ENCODE measurements at regions not wholly inside any gene's neighbourhood (a gene's known extent, or its start where the extent isn't known, plus 50 kb on each side); places are given as distances from the start of the nearest gene placed in this dataset.

- FAIRE-seq (no peak), DNase-seq (ENCODE audit: low spot score) (no peak)
Measured at GRCh38 chr7:125406111-125406510, 476.5 kb upstream of the POT1 start.

DNA sequence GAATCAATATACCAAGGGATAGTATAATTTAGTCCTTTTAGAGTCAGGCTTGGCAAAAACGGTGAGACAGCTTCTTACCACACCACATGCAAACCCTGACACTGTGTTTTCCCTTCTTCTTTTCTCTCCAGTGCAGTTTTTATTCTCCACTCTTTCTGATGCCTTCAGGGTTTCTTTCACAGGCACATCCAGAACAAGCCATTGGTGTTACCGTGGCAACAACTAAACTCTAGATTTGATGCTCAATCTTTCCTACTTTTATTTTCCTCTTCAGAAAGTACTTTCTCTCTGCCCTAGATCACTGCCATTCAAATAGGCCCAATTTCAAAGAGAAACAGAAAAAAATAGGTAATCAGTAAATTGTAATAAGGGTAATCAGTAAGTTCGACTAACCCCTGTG is 469.8 kb upstream of the POT1 start:
- DNase-seq (ENCODE audit: low spot score) = no peak
- FAIRE-seq = no peak

- no peak for DNase-seq (ENCODE audit: low spot score)
- no peak for FAIRE-seq
Measured at GRCh38 chr7:125396466-125397151, 467.0 kb upstream of the POT1 start.

DNA sequence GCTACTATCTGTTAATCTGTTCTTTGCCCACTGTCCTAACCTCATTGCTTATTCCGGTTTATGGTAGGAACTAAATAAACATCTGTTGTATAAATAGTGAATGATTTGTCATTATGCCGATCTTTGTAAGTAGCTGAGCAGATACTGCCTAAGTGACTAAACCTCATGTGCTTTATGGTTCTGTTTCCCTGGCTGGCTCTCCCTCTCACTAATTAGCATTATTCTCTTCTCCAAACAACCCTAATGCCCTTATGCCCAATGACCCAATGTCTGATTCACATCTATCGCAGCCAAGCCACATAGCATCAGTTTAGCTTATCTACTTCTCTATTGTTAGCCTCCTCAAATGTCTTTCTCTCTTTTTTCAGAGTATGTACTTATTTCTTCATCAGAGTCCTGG is 462.3 kb upstream of the POT1 start:
- DNase-seq (ENCODE audit: low spot score) (no peak), FAIRE-seq (no peak)

- no peak for DNase-seq (ENCODE audit: low spot score)
- FAIRE-seq = no peak
Measured at GRCh38 chr7:125390981-125391380, 461.4 kb upstream of the POT1 start.

- no peak for FAIRE-seq
- no peak for DNase-seq (ENCODE audit: low spot score)
Measured at GRCh38 chr7:125386211-125386610, 456.6 kb upstream of the POT1 start.

DNA sequence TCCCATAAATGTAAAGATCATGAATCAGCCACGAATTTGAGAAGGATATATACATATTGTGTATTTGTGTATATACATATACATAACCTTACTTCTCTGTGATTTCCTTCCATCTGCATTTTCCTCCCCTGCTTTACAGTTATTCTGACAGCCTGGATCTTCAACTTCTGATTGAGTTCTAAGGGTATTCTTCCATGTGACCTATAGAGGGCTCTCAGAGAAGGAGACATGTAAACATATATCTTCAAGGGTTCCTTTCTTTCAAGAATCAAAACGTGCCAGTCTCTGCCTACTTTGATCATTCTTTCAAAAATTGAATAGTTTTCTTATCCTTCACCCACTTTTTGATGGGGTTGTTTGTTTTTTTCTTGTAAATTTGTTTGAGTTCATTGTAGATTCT is 453.7 kb upstream of the POT1 start:
- no peak for DNase-seq (ENCODE audit: low spot score)

DNA sequence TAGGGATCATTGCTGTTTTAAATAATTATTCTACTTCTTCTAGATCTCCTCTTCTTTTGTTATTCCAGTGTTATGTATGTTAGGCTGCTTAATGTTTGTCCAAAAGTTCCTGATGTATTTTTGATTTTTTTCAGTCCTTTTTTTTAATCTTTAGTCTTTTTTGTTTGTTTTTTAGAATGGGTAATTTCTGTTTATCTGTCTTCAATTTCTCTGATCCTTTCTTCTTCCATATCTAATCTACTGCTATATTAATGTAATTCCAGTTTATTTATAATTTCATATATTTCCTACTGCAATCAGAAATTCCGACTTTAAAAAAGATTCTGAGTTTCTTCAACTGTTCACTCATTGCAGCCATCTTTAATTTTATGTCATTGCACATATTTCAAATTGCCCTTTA is 452.8 kb upstream of the POT1 start:
- FAIRE-seq = no peak

More for the DNA sequence above, 453.7 kb upstream of the POT1 start:
- no peak for FAIRE-seq

GRCh38 chr7:125375942-125376341 is 446.3 kb upstream of the POT1 start:
- no peak for FAIRE-seq

More for the DNA sequence above, 452.8 kb upstream of the POT1 start:
- DNase-seq (ENCODE audit: low spot score) = no peak

DNA sequence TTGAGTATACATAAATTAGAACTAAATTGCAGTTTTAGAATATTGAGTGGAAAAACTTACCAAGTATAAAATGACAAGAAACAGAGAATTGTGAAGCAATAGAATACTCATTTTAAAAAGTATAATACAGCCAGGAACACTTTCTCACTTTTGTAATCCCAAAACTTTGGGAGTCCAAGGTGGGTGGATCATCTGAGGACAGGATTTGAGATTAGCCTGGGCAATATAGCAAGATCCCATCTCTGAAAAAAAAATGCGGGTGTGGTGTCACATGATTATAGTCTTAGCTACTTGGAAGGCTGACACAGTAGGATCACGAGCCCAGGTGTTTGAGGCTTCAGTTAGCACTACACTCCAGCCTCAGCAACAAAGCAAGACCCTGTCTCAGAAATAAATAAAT is 440.9 kb upstream of the POT1 start:
- FAIRE-seq = no peak
- no peak for DNase-seq (ENCODE audit: low spot score)

More at GRCh38 chr7:125375942-125376341, 446.3 kb upstream of the POT1 start:
- DNase-seq (ENCODE audit: low spot score) = no peak

DNA sequence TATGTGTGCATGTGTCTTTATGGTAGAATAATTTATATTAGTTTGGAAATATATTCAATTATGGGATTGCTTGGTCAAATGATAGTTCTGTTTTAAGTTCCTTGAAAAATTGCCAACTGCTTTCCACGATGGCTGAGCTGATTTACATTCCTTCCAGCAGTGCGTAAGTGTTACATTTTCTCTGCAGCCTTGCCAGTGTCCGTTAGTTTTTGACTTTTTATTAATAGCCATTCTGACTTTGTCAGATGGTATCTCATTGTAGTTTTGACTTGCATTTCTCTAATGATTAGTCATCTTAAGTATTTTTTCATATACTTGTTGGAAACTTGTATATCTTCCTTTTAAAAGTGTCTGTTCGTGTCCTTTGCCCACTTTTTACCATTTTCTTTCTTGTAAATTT is 434.2 kb upstream of the POT1 start:
- DNase-seq (ENCODE audit: low spot score) = no peak
- FAIRE-seq = no peak

- DNase-seq (ENCODE audit: low spot score) (no peak), FAIRE-seq (no peak)
Measured at GRCh38 chr7:125358551-125359167, 429.0 kb upstream of the POT1 start.

DNA sequence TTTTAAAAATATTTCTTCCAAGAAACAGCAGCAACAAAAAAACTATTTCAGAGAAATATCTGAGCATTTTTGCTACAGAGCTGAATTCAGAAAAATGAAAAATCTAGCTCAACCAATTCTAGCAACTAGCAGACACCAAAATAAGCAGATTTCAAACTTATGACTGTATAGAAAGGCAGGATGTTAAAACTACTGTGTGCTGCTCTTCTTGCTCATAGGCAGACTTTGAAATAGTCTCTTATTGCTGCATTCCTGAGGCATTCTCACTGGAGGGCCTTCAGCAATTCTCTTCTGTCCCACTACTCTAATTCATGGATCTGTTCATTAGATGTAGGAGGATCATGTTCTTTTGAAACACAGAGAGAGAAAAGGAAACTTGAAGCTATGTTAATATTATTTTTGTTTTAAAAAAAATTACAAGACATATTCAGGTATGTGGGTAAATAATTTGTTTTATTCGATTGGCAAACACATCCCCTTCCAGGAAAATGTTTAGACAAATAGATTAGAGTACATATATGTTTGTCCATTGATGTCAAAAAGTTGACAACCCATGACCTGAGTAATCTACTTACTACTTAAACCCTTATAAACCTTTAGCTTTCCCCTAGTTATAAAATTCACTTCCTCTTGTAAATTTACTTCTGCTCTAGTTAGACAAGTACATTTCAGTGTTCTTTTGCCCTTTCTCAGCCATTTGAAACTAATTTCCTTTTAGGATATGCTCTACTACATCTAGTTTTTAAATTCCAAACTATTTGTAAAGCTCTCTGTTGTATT is 428.2 kb upstream of the POT1 start:
- no peak for FAIRE-seq

GRCh38 chr7:125355899-125356298 is 426.3 kb upstream of the POT1 start:
- no peak for DNase-seq (ENCODE audit: low spot score)
- FAIRE-seq = no peak

More for the DNA sequence above, 428.2 kb upstream of the POT1 start:
- no peak for DNase-seq (ENCODE audit: low spot score)

GRCh38 chr7:125347269-125347668 is 417.6 kb upstream of the POT1 start:
- DNase-seq (ENCODE audit: low spot score) = no peak
- no peak for FAIRE-seq

DNA sequence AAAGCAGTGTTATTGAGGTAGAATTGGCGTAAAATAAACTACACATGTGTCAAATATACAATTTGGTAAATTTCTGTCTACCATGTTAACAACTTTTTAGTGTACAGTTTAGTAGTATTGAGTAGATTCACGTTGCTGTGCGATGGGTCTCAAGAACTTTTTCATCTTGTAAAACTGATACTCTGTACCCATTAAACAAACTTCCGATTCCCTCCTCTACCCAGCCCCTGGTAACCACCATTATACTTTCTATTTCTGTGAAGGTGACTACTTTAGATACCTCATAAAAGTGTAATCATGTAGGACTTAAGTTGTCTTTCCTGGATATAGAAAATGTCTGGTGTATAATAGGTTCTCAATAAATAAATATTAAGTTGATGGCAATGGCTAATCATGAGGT is 408.5 kb upstream of the POT1 start:
- DNase-seq (ENCODE audit: low spot score) (no peak), FAIRE-seq (no peak)

GRCh38 chr7:125336326-125336725 is 406.7 kb upstream of the POT1 start:
- FAIRE-seq (no peak), DNase-seq (ENCODE audit: low spot score) (no peak)

DNA sequence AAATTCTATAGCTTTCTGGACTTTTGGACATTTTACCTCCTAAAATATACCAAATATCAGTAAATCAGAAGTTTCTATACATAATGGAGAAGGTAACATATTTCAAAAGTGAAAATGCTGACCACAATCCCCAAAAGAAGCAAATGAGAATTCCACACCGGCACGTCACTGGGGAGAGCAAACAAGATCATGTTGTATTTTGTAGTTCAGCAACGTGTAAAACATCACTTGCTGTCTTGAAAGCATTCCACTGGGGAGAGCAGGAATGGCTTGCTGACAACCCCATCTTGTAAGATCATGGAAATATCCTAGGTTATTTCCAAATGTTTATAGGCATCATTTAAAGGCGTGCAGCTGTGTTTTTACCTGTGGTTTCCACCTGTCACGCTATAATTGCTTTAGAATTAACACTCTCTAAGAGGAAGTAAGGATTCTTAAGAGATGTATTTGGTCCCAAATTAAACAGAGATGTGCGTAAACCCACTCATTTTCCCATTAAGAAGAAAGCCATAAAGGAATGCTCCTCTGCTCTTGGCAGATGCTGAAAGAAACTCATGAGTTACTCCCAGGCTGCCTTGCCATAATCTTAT is 397.1 kb upstream of the POT1 start:
- DNase-seq (ENCODE audit: low spot score) (peak; percentile 1), FAIRE-seq (no peak)

DNA sequence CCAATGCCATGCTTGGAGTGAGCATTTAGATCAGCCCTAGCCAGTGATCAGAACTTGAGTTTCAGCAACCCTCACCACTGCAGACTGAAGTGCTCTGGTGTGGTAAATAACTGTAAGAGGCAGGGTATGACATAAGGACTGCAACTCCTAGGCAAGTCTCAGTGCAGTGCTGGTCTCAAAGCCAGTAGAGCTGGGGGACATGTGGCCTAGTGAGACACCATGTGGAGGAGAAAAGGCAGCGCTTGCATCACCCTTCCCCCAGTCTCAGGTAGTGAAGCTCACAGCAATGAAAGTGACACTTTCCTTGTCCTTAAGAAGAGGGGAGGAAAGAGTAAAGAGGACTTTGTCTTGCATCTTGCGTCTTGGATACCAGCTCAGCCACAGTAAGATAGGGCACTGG is 386.8 kb upstream of the POT1 start:
- DNase-seq (ENCODE audit: low spot score) = peak; percentile 1
- no peak for FAIRE-seq

DNA sequence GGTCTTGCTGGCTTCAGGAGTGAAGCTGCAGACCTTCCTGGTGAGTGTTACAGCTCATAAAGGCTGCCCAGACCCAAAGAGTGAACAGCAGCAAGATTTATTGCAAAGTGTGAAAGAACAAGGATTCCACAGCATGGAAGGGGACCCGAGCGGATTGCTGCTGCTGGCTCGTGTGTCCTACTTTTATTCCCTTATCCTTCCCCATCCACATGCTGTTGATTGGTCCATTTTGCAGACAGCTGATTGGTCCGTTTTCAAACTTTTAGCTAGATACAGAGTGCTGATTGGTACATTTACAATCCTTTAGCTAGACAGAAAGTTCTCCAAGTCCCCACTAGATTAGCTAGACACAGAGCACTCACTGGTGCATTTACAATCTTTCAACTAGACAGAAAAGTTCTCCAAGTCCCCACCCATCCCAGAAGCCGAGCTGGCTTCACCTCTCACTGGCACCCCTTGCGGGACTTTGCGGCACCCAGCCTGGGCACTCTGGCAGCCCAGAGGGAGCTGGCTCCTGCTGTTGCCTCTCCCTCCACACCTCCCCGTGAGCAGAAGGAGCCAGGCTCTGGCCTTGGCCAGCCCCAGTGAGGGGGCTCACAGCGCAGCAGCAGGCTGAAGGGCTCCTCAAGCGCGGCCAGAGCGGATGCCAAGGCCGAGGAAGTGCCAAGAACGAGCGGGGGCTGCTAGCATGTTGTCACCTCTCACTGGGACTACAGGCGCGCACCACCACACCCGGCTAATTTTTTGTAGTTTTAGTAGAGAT is 369.6 kb upstream of the POT1 start:
- DNase-seq (ENCODE audit: low spot score) (no peak), FAIRE-seq (no peak)

GRCh38 chr7:125279961-125280360 is 350.3 kb upstream of the POT1 start:
- DNase-seq (ENCODE audit: low spot score) (no peak), FAIRE-seq (no peak)

All from urothelium cell line (cell line).